Activated T-cell treated with anti-CD3 and anti-CD28 coated beads, Interleukin-2, amount 50 U/mL, for 72 hours (primary cell): ENCODE measurements at regions not wholly inside any gene's neighbourhood (a gene's known extent, or its start where the extent isn't known, plus 50 kb on each side); places are given as distances from the start of the nearest gene placed in this dataset.

ENCODE experiments used
- ATAC-seq, 2 donors: fragments of 150-1000 bp; cut with Tn5 transposase; replicated peaks in 1 of 2; 2 replicates each; pipeline ENCODE4 v1.10.0; 2021; ENCODE audit warnings: moderate library complexity in 2 of 2, mild to moderate bottlenecking in 1 of 2
- DNase-seq, 2 donors: peaks; one replicate each; pipeline ENCODE4 v3.0.0; 2021 to 2022; ENCODE audit warnings: mixed read lengths in 1 of 2
- H3K27ac Mint-ChIP-seq: one replicate; pipeline ENCODE4 v1.8.0; 2022; ENCODE audit warnings: mild to moderate bottlenecking, moderate library complexity, mixed read lengths
- H3K27me3 Mint-ChIP-seq: one replicate; pipeline ENCODE4 v1.8.0; 2022; ENCODE audit warnings: low read depth, mixed read lengths
- H3K36me3 Mint-ChIP-seq, 2 donors: one replicate each; pipeline ENCODE4 v1.8.0; 2022; ENCODE audit warnings: mixed read lengths in 2 of 2, mild to moderate bottlenecking in 1 of 2; ENCODE audit not compliant: insufficient read depth in 2 of 2
- H3K4me1 Mint-ChIP-seq: one replicate; pipeline ENCODE4 v1.8.0; 2022; ENCODE audit warnings: low read depth, mixed read lengths
- H3K4me3 Mint-ChIP-seq, 2 donors: one replicate each; pipeline ENCODE4 v1.8.0; 2022; ENCODE audit warnings: mild to moderate bottlenecking in 2 of 2, mixed read lengths in 2 of 2, moderate library complexity in 2 of 2
- H3K9me3 Mint-ChIP-seq, 2 donors: one replicate each; pipeline ENCODE4 v1.8.0; 2022; ENCODE audit warnings: mixed read lengths in 2 of 2

- ATAC-seq: no peak
- Mint-ChIP-seq H3K4me1 (no peaks in the 10 kb centered on the region), H3K27ac (no peak overlapping the region), H3K9me3 (no peaks in the 10 kb centered on the region), H3K4me3 (no peak overlapping the region), H3K36me3 (no peaks in the 10 kb centered on the region), H3K27me3 (peaks cover 5% of the 10 kb centered on the region)
- DNase-seq: no peak
These were observed 243.9 kb downstream of the DLL1 start for GRCh38 chr6:170046791-170047626.

- Mint-ChIP-seq H3K36me3 (no peaks in the 10 kb centered on the region), H3K27ac (no peak overlapping the region), H3K9me3 (no peaks in the 10 kb centered on the region), H3K27me3 (peaks cover 5% of the 10 kb centered on the region), H3K4me3 (no peak overlapping the region), H3K4me1 (no peaks in the 10 kb centered on the region)
- no peak for ATAC-seq
- no peak for DNase-seq
These were observed 244.8 kb downstream of the DLL1 start for GRCh38 chr6:170045981-170046667.

GRCh38 chr6:170045563-170045960, 245.3 kb downstream of the DLL1 start:
- no peaks in the 10 kb centered on the region for H3K36me3 Mint-ChIP-seq
- peaks cover 5% of the 10 kb centered on the region for H3K27me3 Mint-ChIP-seq
- ATAC-seq: no peak
- H3K4me1 Mint-ChIP-seq: no peaks in the 10 kb centered on the region
- DNase-seq: no peak
- no peak overlapping the region for H3K4me3 Mint-ChIP-seq
- no peak overlapping the region for H3K27ac Mint-ChIP-seq
- no peaks in the 10 kb centered on the region for H3K9me3 Mint-ChIP-seq

- Mint-ChIP-seq H3K4me3 (no peak overlapping the region), H3K27me3 (peaks cover 5% of the 10 kb centered on the region), H3K36me3 (no peaks in the 10 kb centered on the region), H3K9me3 (no peaks in the 10 kb centered on the region), H3K27ac (no peak overlapping the region), H3K4me1 (no peaks in the 10 kb centered on the region)
- ATAC-seq: no peak
- no peak for DNase-seq
These were observed 245.9 kb downstream of the DLL1 start for GRCh38 chr6:170044836-170045562.

GRCh38 chr6:170043881-170044790, 246.7 kb downstream of the DLL1 start:
- ATAC-seq (no peak), DNase-seq (no peak)
- H3K27ac Mint-ChIP-seq: no peak overlapping the region
- H3K36me3 Mint-ChIP-seq: no peaks in the 10 kb centered on the region
- no peak overlapping the region for H3K4me3 Mint-ChIP-seq
- no peaks in the 10 kb centered on the region for H3K9me3 Mint-ChIP-seq
- H3K4me1 Mint-ChIP-seq: no peaks in the 10 kb centered on the region
- H3K27me3 Mint-ChIP-seq: peaks cover 5% of the 10 kb centered on the region

- Mint-ChIP-seq H3K36me3 (no peaks in the 10 kb centered on the region), H3K27me3 (peaks cover 5% of the 10 kb centered on the region), H3K4me3 (no peak overlapping the region), H3K4me1 (no peaks in the 10 kb centered on the region), H3K9me3 (no peaks in the 10 kb centered on the region), H3K27ac (no peak overlapping the region)
- DNase-seq: no peak
- ATAC-seq: no peak
These were observed 247.6 kb downstream of the DLL1 start for GRCh38 chr6:170043150-170043819.

- Mint-ChIP-seq H3K4me1 (no peaks in the 10 kb centered on the region), H3K27ac (no peak overlapping the region), H3K27me3 (peaks cover 5% of the 10 kb centered on the region), H3K4me3 (no peak overlapping the region), H3K36me3 (no peaks in the 10 kb centered on the region), H3K9me3 (no peaks in the 10 kb centered on the region)
- ATAC-seq (no peak), DNase-seq (no peak)
These were observed 248.2 kb downstream of the DLL1 start for GRCh38 chr6:170042596-170043118.

- H3K27me3 Mint-ChIP-seq: peaks cover 5% of the 10 kb centered on the region
These were observed 248.8 kb downstream of the DLL1 start for GRCh38 chr6:170042123-170042522.

GRCh38 chr6:170041526-170041925, 249.4 kb downstream of the DLL1 start:
- Mint-ChIP-seq H3K27me3 (peaks cover 3% of the 10 kb centered on the region), H3K27ac (no peak overlapping the region), H3K36me3 (peaks cover 0 to 2% of the 10 kb centered on the region in 2 donors), H3K9me3 (peaks cover 2% of the 10 kb centered on the region in 2 donors), H3K4me1 (no peaks in the 10 kb centered on the region), H3K4me3 (no peak overlapping the region)
- ATAC-seq: no peak
- no peak for DNase-seq

More at GRCh38 chr6:170042123-170042522, 248.8 kb downstream of the DLL1 start:
- Mint-ChIP-seq H3K27ac (no peak overlapping the region), H3K4me1 (no peaks in the 10 kb centered on the region), H3K36me3 (no peaks in the 10 kb centered on the region), H3K9me3 (no peaks in the 10 kb centered on the region), H3K4me3 (no peak overlapping the region)
- ATAC-seq (no peak), DNase-seq (no peak)

- H3K27ac Mint-ChIP-seq: no peak overlapping the region
- peaks cover 4 to 6% of the 10 kb centered on the region in 2 donors for H3K9me3 Mint-ChIP-seq
- ATAC-seq (no peak), DNase-seq (no peak)
- H3K36me3 Mint-ChIP-seq: peaks cover 0 to 2% of the 10 kb centered on the region in 2 donors
- no peaks in the 10 kb centered on the region for H3K27me3 Mint-ChIP-seq
- H3K4me1 Mint-ChIP-seq: no peaks in the 10 kb centered on the region
- no peak overlapping the region for H3K4me3 Mint-ChIP-seq
These were observed 250.0 kb downstream of the DLL1 start for GRCh38 chr6:170040906-170041305.

GRCh38 chr6:170040115-170040500, 250.8 kb downstream of the DLL1 start:
- Mint-ChIP-seq H3K9me3 (peaks cover 6 to 7% of the 10 kb centered on the region in 2 donors), H3K36me3 (peaks cover 0 to 2% of the 10 kb centered on the region in 2 donors), H3K27ac (no peak overlapping the region), H3K27me3 (no peaks in the 10 kb centered on the region), H3K4me1 (no peaks in the 10 kb centered on the region), H3K4me3 (no peak overlapping the region)
- ATAC-seq (no peak), DNase-seq (no peak)
